Gastrocnemius medialis (tissue), 4 donors: ENCODE measurements at regions not wholly inside any gene's neighbourhood (a gene's known extent, or its start where the extent isn't known, plus 50 kb on each side); places are given as distances from the start of the nearest gene placed in this dataset.
"Not testable (repeated sequence)": the region's sequence is repeated elsewhere in the genome, so short reads cannot be mapped to it uniquely, and the experiment has no call there.

Experiments used
- ATAC-seq, 2 donors: fragments of 150-250 bp; one replicate each; pipeline ENCODE4 v1.9.1; 2016
- DNase-seq, 2 donors: peaks; one replicate each; pipeline ENCODE4 v3.0.0-alpha.2; 2019
- H3K27ac ChIP-seq, 4 donors: fragments of 200-600 bp; sonication (generic); 1 replicate in 1 of 4; 2 replicates in 3 of 4; pipeline ENCODE4 v1.5.1; 2016 to 2018; ENCODE audit warnings: mild to moderate bottlenecking in 2 of 4, moderate library complexity in 1 of 4
- H3K27me3 ChIP-seq, 3 donors: fragments of 200-600 bp; sonication (generic) in 2 of 3; 1 replicate in 1 of 3; 2 replicates in 2 of 3; pipeline versions ENCODE4 v1.5.1 to v1.6.0; 2016 to 2019; ENCODE audit warnings: mild to moderate bottlenecking in 1 of 3, moderate library complexity in 1 of 3
- H3K36me3 ChIP-seq, 2 donors: fragments of 200-600 bp; sonication (generic) in 1 of 2; one replicate each; pipeline ENCODE4 v1.5.1; 2017 to 2018
- H3K4me1 ChIP-seq, 2 donors: fragments of 200-600 bp; sonication (generic) in 1 of 2; one replicate each; pipeline ENCODE4 v1.5.1; 2016 to 2017; ENCODE audit warnings: mild to moderate bottlenecking in 2 of 2
- H3K4me3 ChIP-seq, 4 donors: fragments of 200-600 bp; sonication (generic) in 3 of 4; 1 replicate in 1 of 4; 2 replicates in 3 of 4; pipeline ENCODE4 v1.5.1; 2016 to 2019; ENCODE audit warnings: mild to moderate bottlenecking in 2 of 4
- H3K9me3 ChIP-seq, 3 donors: fragments of 200-600 bp; sonication (generic) in 2 of 3; 1 replicate in 1 of 3; 2 replicates in 2 of 3; pipeline ENCODE4 v1.5.1; 2016 to 2019
- POLR2A ChIP-seq, 2 donors: fragments of 450-650 bp; IDR thresholded peaks; one replicate each; pipeline ENCODE4 v1.6.1; 2017; ENCODE audit warnings: antibody characterized with exemption in 2 of 2, mild to moderate bottlenecking in 2 of 2, moderate library complexity in 2 of 2
- in situ Hi-C, 4 donors: fragments of 200-750 bp; cut with MboI; loops; one replicate each; pipeline versions ENCODE4 v1.15.0 to v1.8.0; 2017; ENCODE audit warnings: low sequenced_read_pairs in 4 of 4
- intact Hi-C: fragments of 100-400 bp; cut with DNase I; formaldehyde crosslinking; loops from one replicate; pipeline ENCODE4 v1.15.1; 2023; ENCODE audit warnings: low total_unique reads
- TF ChIP-seq, protein P1 (sequence below), 5 experiments: fragments of 450-650 bp in 3 of 5; fragments of 200-600 bp in 2 of 5; sonication (generic) in 2 of 5; IDR thresholded peaks in 4 of 5; conservative IDR thresholded peaks in 1 of 5; 1 replicate in 4 of 5; 2 replicates in 1 of 5; pipeline ENCODE4 v1.5.1; 2016 to 2019; ENCODE audit warnings: antibody characterized with exemption in 5 of 5, mild to moderate bottlenecking in 3 of 5, moderate library complexity in 3 of 5

DNA sequence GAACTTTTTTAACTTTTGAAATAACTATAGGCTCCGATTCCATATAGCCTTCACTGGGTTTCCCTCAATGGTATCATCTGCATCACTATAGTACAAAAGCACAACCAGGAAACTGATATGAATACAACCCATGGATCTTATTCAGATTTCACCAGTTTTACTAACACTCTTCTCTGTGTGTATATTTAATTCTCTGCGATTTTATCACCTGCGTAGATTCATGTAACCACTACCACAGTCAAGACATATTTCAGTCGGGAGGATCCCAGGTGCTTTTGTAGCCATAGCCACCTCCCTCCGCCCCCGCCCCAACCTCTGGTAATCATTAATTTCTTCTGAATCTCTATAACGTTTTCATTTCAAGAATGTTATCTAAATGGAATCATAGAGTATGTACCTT, 82.8 kb upstream of the C7orf33 start:
- no peaks in the 10 kb centered on the region for H3K27me3 ChIP-seq
- no peak overlapping the region for H3K27ac ChIP-seq
- no peak for DNase-seq
- TF ChIP-seq, protein P1, sequence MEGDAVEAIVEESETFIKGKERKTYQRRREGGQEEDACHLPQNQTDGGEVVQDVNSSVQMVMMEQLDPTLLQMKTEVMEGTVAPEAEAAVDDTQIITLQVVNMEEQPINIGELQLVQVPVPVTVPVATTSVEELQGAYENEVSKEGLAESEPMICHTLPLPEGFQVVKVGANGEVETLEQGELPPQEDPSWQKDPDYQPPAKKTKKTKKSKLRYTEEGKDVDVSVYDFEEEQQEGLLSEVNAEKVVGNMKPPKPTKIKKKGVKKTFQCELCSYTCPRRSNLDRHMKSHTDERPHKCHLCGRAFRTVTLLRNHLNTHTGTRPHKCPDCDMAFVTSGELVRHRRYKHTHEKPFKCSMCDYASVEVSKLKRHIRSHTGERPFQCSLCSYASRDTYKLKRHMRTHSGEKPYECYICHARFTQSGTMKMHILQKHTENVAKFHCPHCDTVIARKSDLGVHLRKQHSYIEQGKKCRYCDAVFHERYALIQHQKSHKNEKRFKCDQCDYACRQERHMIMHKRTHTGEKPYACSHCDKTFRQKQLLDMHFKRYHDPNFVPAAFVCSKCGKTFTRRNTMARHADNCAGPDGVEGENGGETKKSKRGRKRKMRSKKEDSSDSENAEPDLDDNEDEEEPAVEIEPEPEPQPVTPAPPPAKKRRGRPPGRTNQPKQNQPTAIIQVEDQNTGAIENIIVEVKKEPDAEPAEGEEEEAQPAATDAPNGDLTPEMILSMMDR (IDR thresholded peaks at IDR 0.05 in 4 of 5, conservative IDR thresholded peaks at IDR 0.05 in 1 of 5) = no peak
- no peak for TF ChIP-seq POLR2A (IDR thresholded peaks at IDR 0.05)
- H3K4me1 ChIP-seq = no peaks in the 10 kb centered on the region
- H3K4me3 ChIP-seq = no peak overlapping the region
- no peak for ATAC-seq
- H3K36me3 ChIP-seq = no peaks in the 10 kb centered on the region
- intact Hi-C loops = no loop called here
- no peaks in the 10 kb centered on the region for H3K9me3 ChIP-seq
- in situ Hi-C loops = loop anchor here (5.0 to 10.0 kb wide), 3 partner anchors 455 to 460 kb away; no protein-coding TSS in a partner anchor

DNA sequence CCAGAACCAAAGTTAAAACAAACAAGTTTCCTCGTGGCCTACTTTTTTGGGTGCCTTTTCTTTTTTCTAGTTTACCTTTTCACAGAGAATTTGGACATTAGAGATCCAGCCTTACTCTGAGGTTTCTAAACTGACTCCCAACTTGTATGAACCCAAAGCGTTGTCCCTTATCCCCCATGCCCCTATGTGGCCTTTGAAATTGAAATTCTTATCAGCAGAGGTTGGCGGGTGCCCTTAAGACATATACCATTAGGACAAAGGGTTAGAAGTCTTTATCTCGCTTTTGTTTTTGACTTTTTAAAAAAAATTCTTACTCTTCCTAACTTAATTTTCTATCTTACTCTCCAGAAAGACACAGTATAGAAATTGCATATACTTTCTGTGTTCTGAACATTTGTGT, 76.3 kb upstream of the C7orf33 start:
- intact Hi-C loops (no loop called here), in situ Hi-C loops (no loop called here)
- no peak overlapping the region for H3K27ac ChIP-seq
- no peak for TF ChIP-seq POLR2A (IDR thresholded peaks at IDR 0.05)
- no peaks in the 10 kb centered on the region for H3K27me3 ChIP-seq
- ATAC-seq (no peak), DNase-seq (no peak)
- no peak overlapping the region for H3K4me3 ChIP-seq
- no peaks in the 10 kb centered on the region for H3K36me3 ChIP-seq
- H3K9me3 ChIP-seq = no peaks in the 10 kb centered on the region
- no peaks in the 10 kb centered on the region for H3K4me1 ChIP-seq

DNA sequence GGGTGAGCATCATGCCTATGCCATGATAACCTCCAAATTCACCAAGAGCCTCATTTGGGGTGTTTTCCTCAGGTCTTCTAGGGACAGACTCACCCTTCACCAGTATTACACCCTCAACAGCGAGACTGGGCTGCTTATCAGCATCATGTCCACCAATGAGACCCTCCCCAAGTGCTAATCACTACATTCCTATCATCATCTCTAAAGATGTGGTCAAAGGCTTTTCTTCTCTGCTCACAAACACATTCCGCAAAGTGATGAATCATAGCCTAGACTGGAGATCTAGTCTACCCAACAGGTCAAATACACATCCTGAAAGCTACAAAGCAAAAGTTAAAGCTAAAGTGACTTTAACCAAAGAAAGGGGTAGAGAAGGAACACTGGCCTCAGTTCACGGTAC, 75.3 kb upstream of the C7orf33 start:
- DNase-seq = no peak
- in situ Hi-C loops (no loop called here), intact Hi-C loops (no loop called here)
- Histone ChIP-seq H3K36me3 (no peaks in the 10 kb centered on the region), H3K27ac (no peak overlapping the region), H3K4me1 (no peaks in the 10 kb centered on the region), H3K27me3 (no peaks in the 10 kb centered on the region), H3K4me3 (no peak overlapping the region), H3K9me3 (no peaks in the 10 kb centered on the region)
- ATAC-seq = no peak
- TF ChIP-seq, protein P1 (IDR thresholded peaks at IDR 0.05 in 4 of 5, conservative IDR thresholded peaks at IDR 0.05 in 1 of 5) = no peak
- no peak for TF ChIP-seq POLR2A (IDR thresholded peaks at IDR 0.05)

DNA sequence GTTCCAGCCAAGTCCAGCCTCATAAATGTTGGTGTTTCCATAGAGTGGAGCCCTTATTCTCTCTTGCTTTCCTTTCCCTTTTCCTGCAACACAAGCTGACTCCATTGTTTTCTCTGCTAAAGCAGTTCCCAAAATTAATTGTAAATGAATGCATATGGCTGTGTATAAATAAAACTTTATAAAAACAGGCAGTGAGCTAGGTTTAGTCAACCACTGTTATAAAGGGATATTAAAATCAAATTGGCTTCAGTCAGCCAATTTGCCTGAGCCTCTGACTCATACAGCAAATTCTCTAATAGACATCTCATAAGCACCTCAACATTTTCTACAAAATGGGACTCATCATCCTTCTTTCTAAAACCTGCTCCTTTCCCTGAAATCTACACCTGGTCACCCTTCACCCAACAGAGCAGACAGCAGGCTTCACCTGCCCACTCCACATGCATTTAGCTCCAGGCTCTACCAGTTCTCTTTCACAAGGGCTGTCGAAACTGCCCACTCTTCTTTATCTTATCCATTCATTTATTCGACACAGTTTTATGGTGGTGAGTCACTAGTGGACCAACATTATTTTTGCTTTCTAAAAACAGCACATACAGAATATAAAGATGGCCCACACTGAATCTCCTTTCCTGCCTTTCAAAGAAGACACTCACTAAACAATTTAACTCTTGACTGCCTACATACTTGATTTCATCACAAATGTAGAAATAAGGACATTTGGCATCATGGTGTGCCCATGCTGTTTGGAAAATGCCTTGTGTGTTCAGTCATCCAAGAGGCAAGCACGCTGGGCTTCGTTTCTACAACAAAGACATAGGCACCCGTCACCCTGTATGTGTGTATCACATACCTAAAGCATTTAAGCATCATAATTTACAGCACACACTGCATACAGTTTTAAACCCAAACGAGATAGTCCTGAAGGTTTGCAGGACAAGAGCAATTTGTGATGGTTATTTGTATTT, 74.6 kb upstream of the C7orf33 start:
- Histone ChIP-seq H3K4me1 (no peaks in the 10 kb centered on the region), H3K27me3 (no peaks in the 10 kb centered on the region), H3K36me3 (no peaks in the 10 kb centered on the region), H3K27ac (no peak overlapping the region), H3K4me3 (no peak overlapping the region), H3K9me3 (no peaks in the 10 kb centered on the region)
- ATAC-seq (no peak), DNase-seq (no peak)
- intact Hi-C loops (no loop called here), in situ Hi-C loops (no loop called here)
- TF ChIP-seq POLR2A (IDR thresholded peaks at IDR 0.05) = no peak
- TF ChIP-seq, protein P1 (IDR thresholded peaks at IDR 0.05 in 4 of 5, conservative IDR thresholded peaks at IDR 0.05 in 1 of 5) = no peak

DNA sequence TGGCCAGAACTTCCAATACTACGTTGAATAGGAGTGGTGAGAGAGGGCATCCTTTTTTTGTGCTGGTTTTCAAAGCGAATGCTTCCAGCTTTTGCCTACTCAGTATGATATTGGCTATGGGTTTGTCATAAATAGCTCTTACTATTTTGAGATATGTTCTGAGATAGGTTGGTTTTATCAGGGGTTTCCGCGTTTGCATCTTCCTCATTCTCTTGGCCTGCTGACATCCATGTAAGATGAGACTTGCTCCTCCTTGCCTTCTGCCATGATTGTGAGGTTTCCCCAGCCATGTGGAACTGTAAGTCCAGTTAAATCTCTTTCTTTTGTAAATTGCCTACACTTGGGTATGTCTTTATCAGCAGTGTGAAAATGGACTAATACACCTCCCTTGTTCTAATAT, 71.2 kb upstream of the C7orf33 start:
- in situ Hi-C loops, H3K9me3 ChIP-seq, intact Hi-C loops, H3K4me3 ChIP-seq, DNase-seq, H3K36me3 ChIP-seq, H3K27ac ChIP-seq, H3K27me3 ChIP-seq, ATAC-seq, H3K4me1 ChIP-seq: not testable (repeated sequence)
